Activated CD4-positive, alpha-beta T cell treated with anti-CD3 and anti-CD28 coated beads, Interleukin-2, amount 10 ng/mL, durations not matched to agents 24 days and 14 days (primary cell): ENCODE measurements at regions not wholly inside any gene's neighbourhood (a gene's known extent, or its start where the extent isn't known, plus 50 kb on each side); places are given as distances from the start of the nearest gene placed in this dataset.
"Not testable (repeated sequence)": the region's sequence is repeated elsewhere in the genome, so short reads cannot be mapped to it uniquely, and the experiment has no call there.

Experiments used
- DNase-seq: peaks from one replicate; pipeline ENCODE4 v3.0.0; 2022
- H3K27ac Mint-ChIP-seq: one replicate; pipeline ENCODE4 v1.8.0; 2022; ENCODE audit warnings: mild to moderate bottlenecking, mixed read lengths
- H3K27me3 Mint-ChIP-seq: one replicate; pipeline ENCODE4 v1.8.0; 2022; ENCODE audit warnings: mixed read lengths
- H3K36me3 Mint-ChIP-seq: one replicate; pipeline ENCODE4 v1.8.0; 2022; ENCODE audit warnings: low read depth, mild to moderate bottlenecking, mixed read lengths
- H3K4me1 Mint-ChIP-seq: one replicate; pipeline ENCODE4 v1.8.0; 2021; ENCODE audit warnings: mixed read lengths
- H3K4me3 Mint-ChIP-seq: one replicate; pipeline ENCODE4 v1.8.0; 2022; ENCODE audit warnings: mild to moderate bottlenecking, moderate library complexity, mixed read lengths
- H3K9me3 Mint-ChIP-seq: one replicate; pipeline ENCODE4 v1.8.0; 2021; ENCODE audit warnings: mixed read lengths
- intact Hi-C: fragments of 100-400 bp; cut with micrococcal nuclease; formaldehyde crosslinking; loops from one replicate; pipeline ENCODE4 v1.15.1; 2023

DNA sequence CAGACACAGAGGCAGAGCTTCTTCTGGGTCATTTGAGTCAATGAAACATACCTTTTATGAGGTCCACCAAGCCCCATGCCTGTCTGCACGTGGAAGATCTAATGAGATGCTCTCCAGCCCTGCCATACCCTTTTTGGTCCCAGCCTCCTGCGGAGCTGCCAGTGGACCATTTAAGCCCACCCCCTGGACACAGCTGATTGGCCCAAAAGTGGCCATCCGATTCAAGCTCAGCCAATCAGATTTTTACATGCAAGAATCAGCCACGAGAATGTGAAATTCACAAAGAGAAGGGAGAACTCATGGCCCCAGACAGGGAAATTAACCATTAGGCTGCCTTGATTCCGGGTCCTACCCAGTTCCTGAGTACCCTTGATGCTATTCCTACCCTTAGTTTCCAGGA lies 231.0 kb upstream of the EEF2KMT start:
- H3K27me3 Mint-ChIP-seq: no peaks in the 10 kb centered on the region
- no peak for DNase-seq
- H3K27ac Mint-ChIP-seq: no peak overlapping the region
- H3K4me1 Mint-ChIP-seq: no peaks in the 10 kb centered on the region
- intact Hi-C loops: no loop called here
- H3K4me3 Mint-ChIP-seq: no peak overlapping the region
- peaks cover 3% of the 10 kb centered on the region for H3K9me3 Mint-ChIP-seq
- no peaks in the 10 kb centered on the region for H3K36me3 Mint-ChIP-seq

DNA sequence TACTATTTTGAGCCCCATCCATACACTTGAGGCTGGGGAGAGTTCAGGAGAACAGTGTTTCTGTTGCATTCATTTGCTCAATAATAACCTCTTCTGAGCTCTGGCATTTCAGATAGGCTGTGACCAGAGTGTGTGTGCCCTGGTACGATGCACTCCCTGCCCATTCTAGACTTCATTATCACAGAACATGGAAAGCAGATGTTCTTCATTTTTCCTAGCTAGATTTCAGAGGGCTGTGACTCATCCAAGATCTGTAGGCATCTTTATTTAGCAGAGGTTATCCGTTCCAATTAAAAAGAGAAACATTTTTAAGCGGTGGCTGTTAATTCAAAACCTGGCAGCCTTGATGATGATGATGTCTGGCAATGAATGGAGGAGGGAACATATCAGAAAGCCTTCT lies 228.8 kb upstream of the EEF2KMT start:
- H3K27ac Mint-ChIP-seq: no peak overlapping the region
- no peak overlapping the region for H3K4me3 Mint-ChIP-seq
- DNase-seq: no peak
- H3K27me3 Mint-ChIP-seq: no peaks in the 10 kb centered on the region
- H3K36me3 Mint-ChIP-seq: no peaks in the 10 kb centered on the region
- H3K4me1 Mint-ChIP-seq: no peaks in the 10 kb centered on the region
- peaks cover 3% of the 10 kb centered on the region for H3K9me3 Mint-ChIP-seq
- intact Hi-C loops: no loop called here

DNA sequence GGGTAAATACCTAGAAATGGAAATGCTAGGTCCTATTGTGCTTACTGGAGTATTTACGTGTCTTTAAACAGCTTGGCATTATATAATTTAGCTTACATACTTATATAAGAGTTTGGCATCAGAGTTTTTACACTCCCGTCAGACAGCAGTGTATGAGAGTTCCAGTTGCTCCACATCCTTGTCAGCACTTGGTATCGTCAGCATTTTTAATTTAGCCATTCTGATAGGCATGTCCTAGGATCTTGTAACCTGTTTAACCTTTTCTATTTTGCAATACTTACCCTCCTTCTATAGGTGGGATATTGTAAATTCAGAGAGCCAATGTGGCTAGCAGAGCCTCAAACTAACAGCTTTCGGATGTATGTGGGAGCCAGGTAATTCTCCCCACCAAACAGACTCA lies 228.3 kb upstream of the EEF2KMT start:
- DNase-seq: no peak
- Mint-ChIP-seq H3K27ac (no peak overlapping the region), H3K4me3 (no peak overlapping the region), H3K9me3 (peaks cover 3% of the 10 kb centered on the region), H3K36me3 (no peaks in the 10 kb centered on the region), H3K27me3 (no peaks in the 10 kb centered on the region), H3K4me1 (no peaks in the 10 kb centered on the region)
- intact Hi-C loops: no loop called here

DNA sequence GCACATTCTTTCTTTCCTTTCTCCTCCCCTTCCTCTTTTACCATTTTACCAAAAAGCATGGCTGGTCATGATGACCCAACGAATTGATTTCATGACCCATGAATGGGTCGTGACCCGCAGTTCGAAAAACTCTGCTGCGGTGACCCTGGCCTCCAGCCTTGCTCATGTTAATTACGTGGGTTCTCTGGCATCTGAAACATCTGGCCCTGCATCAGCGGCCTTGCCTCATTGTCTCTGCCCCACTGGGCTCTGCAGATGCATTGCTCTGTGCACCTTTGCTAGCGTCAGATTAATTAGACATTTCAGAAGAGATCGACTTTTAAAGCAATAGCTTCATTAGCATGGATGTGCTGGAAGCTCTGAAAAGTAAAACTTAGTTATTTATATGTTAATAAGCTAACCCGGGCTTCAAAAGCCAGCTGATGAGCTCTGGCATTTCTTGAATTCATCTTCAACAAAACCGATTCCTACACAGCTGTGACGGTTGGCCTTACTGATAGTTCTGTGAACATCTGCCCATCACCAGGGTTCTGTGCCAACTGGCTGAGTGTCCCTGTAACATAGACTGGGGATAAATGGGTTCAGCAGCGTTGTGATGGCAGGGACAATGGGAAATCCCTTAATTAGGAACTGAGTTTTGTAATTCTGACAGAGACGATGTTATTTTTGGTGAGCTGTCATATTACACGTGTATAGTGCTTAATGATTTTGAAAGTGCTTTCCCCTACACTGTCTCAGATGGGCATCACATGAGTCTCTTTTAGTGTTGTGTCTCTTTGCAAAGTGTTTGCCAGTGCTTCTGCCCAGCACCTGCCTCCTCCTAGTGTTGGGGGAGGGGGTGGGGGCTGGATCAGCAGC lies 225.9 kb upstream of the EEF2KMT start:
- Mint-ChIP-seq H3K27me3 (no peaks in the 10 kb centered on the region), H3K27ac (no peak overlapping the region), H3K4me3 (no peak overlapping the region), H3K4me1 (no peaks in the 10 kb centered on the region), H3K36me3 (no peaks in the 10 kb centered on the region), H3K9me3 (no peaks in the 10 kb centered on the region)
- intact Hi-C loops: no loop called here
- DNase-seq: no peak

DNA sequence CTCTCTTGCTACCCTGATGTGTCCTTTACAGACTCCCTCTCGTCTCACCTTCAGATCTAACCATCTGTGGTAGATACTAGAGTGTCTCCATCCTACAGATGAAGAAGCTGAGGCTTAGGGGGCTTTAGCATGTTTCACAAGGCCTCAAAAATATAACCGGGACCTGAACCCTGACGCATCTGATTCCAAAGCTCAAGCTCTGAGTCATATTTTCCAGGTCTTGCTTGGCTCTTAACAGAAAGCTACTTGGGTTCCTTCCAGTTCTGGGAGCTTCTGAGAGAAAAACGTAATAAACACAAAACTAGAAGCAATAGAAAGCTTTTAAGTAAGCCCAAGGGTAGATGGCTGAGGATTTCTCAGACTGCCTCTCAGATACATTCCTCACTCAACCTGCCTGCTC lies 224.3 kb upstream of the EEF2KMT start:
- Mint-ChIP-seq H3K27ac (no peak overlapping the region), H3K4me1 (no peaks in the 10 kb centered on the region), H3K9me3 (no peaks in the 10 kb centered on the region), H3K36me3 (no peaks in the 10 kb centered on the region), H3K4me3 (no peak overlapping the region), H3K27me3 (no peaks in the 10 kb centered on the region)
- DNase-seq: no peak
- intact Hi-C loops: no loop called here

DNA sequence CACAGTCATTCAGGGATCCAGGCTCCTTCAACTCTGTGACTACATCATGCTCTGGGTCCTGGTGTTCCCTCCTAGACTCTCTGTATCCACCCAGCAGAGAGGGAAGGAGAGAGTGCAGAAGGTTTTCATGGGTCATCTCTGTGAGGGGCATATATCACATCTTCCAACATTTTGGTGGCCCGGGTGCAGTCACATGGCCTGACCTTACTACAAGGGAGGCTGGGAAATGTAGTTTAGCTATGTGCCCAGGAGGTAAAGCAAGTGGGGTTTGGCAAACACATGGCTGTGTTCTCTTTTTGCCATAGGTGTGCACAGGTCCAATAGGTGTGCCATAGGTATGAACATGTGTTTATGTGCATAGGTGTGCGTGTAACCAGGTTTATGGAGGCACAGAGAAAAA lies 222.2 kb upstream of the EEF2KMT start:
- no peaks in the 10 kb centered on the region for H3K27me3 Mint-ChIP-seq
- no peak overlapping the region for H3K27ac Mint-ChIP-seq
- no peaks in the 10 kb centered on the region for H3K4me1 Mint-ChIP-seq
- H3K4me3 Mint-ChIP-seq: no peak overlapping the region
- intact Hi-C loops: no loop called here
- no peaks in the 10 kb centered on the region for H3K9me3 Mint-ChIP-seq
- H3K36me3 Mint-ChIP-seq: no peaks in the 10 kb centered on the region
- DNase-seq: no peak

DNA sequence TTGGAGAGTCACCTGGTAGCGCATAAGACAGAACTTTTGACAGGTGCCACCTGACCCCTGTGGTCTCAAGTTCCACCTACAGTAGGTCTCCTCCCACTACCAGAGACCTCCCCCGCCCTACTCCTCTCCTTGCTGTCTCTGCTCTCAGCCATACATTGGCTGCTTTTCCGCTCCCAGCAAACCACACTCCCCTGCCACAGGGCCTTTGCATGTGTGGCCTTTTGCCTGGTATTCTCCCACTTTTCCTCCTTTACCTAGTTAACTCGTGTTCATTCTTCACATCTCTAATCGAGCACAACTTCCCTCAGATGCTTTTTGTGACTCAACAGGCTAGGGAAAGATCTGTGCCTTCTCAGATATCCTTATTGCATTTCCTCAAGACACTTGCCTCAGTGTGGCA lies 218.3 kb upstream of the EEF2KMT start:
- Mint-ChIP-seq H3K4me1 (no peaks in the 10 kb centered on the region), H3K36me3 (no peaks in the 10 kb centered on the region), H3K27ac (no peak overlapping the region), H3K9me3 (no peaks in the 10 kb centered on the region), H3K27me3 (no peaks in the 10 kb centered on the region), H3K4me3 (no peak overlapping the region)
- intact Hi-C loops: no loop called here
- DNase-seq: no peak

DNA sequence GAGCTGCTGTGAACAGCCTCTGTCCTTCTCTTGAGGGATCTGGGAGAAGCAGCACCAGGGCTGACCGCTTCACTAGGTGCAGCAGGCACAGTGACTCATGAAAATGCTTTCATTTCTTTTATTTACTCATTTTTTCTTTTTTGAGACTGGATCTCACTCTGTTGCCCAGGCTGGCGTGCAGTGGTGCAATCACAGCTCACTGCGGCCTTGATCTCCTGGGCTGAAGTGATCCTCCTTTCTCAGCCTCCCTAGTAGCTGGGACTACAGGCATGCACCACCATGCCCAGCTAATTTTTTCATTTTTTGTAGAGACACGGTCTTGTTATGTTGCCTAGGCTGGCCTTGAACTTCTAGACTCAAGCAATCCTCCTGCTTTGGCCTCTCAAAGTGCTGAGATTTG lies 216.8 kb upstream of the EEF2KMT start:
- no peak for DNase-seq
- no peaks in the 10 kb centered on the region for H3K36me3 Mint-ChIP-seq
- no peaks in the 10 kb centered on the region for H3K9me3 Mint-ChIP-seq
- H3K27me3 Mint-ChIP-seq: no peaks in the 10 kb centered on the region
- H3K4me3 Mint-ChIP-seq: no peak overlapping the region
- intact Hi-C loops: no loop called here
- H3K27ac Mint-ChIP-seq: no peak overlapping the region
- H3K4me1 Mint-ChIP-seq: no peaks in the 10 kb centered on the region

DNA sequence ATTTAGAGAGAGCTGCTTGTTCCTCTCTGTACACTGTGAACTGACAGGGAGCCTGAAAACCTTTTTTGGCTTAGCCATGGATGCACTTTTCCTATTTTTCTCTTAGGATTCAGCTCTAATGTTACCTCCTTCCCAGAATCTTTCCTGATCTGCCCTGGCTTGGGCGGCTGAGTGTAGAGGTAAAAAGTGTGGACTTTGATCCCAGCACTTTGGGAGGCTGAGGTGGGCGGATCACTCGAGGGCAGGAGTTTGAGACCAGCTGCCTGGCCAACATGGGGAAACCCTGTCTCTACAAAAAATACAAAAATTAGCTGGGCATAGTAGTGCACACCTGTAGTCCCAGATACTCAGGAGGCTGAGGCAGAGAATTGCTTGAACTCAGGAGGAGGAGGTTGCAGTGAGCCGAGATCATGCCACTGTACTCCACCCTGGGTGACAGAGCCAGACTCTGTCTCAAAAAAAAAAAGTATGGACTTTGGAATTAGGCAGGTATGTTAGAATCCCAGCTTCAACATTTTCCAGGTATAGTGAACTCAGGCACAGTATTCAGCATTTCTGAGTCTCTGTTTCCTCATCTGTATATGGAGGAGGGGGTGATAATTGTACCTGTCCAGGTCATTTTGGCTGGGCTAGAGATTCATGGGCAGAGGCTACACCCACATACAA lies 212.5 kb upstream of the EEF2KMT start:
- no peak for DNase-seq
- Mint-ChIP-seq H3K27me3 (no peaks in the 10 kb centered on the region), H3K27ac (no peak overlapping the region), H3K4me3 (no peak overlapping the region), H3K4me1 (no peaks in the 10 kb centered on the region), H3K36me3 (no peaks in the 10 kb centered on the region), H3K9me3 (no peaks in the 10 kb centered on the region)
- intact Hi-C loops: no loop called here

DNA sequence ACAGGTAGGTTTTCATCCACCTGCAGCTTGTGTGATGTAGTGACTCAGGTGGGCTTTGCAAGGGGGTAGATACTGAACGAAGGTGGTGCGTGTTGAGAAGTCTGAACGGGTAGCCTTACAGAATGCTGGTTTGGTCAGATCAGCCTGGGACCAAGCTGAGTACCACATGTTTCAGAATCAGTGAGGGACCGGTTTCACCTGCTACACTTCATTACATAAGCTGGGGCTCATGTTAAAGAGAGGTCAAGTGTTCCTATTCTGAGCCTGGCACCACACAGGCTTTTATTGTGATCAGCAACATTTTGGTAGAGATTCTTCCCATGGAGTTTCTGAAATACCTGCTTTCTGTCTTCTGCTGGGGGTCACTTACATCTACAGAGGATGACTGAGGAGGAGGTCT lies 207.4 kb upstream of the EEF2KMT start:
- H3K4me3 Mint-ChIP-seq: no peak overlapping the region
- no peaks in the 10 kb centered on the region for H3K9me3 Mint-ChIP-seq
- H3K4me1 Mint-ChIP-seq: no peaks in the 10 kb centered on the region
- no peaks in the 10 kb centered on the region for H3K27me3 Mint-ChIP-seq
- DNase-seq: no peak
- no peak overlapping the region for H3K27ac Mint-ChIP-seq
- H3K36me3 Mint-ChIP-seq: no peaks in the 10 kb centered on the region
- intact Hi-C loops: no loop called here

DNA sequence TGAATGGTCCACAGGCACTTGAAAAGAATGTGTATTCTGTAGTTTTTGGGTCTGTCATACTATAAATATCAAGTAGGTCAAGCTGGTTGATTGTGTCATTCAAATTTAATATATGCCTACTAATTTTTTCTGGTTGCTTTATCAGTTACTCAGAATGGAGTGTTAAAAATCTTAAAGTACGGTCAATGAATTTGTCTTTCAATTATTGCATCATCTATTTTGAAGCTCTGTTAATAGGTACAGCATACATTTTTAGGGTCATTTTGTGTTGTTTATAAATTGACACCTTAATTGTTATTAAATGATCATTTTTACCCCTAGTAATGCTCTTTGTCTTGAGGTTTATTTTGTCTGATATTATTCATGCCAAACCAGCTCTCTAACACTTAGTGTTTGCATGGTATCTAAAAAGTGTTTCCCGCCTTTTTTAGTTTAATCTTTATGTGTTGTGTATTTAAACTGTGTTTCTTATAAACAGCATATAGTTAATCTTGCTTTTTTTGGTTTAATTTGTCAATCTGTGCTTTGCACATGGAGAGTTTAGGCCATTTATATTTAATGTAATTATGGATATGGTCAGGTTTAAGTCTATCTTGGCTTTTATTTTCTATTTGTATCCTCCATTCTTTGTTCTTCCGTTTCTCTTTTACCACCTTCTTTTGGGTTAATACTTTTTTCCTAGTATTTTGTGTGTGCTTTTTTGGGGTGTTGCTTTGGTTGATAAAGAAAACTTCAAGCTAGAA lies 204.9 kb upstream of the EEF2KMT start:
- H3K4me1 Mint-ChIP-seq: no peaks in the 10 kb centered on the region
- no peaks in the 10 kb centered on the region for H3K9me3 Mint-ChIP-seq
- no peaks in the 10 kb centered on the region for H3K36me3 Mint-ChIP-seq
- H3K27me3 Mint-ChIP-seq: no peaks in the 10 kb centered on the region
- DNase-seq: no peak
- H3K27ac Mint-ChIP-seq: no peak overlapping the region
- H3K4me3 Mint-ChIP-seq: no peak overlapping the region
- intact Hi-C loops: no loop called here

DNA sequence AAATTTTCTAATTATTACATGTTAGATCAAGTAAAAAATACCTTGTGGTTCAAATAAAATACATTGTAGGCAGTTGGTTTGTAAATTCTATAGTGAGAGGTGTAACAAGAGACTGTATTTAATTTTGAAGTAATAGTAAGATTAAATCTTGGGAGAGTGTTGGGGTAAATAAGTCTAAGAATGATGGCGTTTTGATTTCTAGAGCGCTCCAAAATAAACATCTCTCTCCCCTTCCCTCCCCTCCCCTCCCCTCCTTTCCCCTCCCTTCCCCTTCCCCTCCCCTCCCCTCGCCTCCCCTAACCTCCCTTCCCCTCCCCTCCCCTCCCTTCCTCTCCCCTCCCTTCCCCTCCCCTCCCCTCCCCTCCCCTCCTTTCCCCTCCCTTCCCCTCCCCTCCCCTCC lies 200.6 kb upstream of the EEF2KMT start:
- intact Hi-C loops: no loop called here
- H3K36me3 Mint-ChIP-seq: no peaks in the 10 kb centered on the region
- no peaks in the 10 kb centered on the region for H3K27me3 Mint-ChIP-seq

DNA sequence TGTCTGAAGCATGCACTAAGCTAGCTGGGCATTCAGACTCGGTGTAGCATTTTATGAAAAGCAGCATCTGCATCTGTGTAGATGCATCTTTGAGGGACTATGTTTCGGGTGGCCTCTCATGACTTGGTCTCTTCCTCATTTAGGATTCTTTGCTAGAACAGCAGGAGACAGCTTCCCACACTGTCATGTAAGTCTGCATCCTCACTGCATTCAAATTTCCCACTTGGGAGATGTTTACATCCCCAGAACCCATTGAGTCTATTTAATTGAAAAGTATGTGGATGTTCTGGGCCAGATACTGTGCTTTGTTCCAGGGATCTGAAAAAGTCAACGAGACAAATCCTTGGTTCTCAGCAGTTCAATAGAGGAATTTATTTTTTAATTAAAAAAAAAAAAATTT lies 198.6 kb upstream of the EEF2KMT start:
- Mint-ChIP-seq H3K9me3 (no peaks in the 10 kb centered on the region), H3K4me1 (no peaks in the 10 kb centered on the region), H3K27me3 (no peaks in the 10 kb centered on the region), H3K27ac (no peak overlapping the region), H3K36me3 (no peaks in the 10 kb centered on the region), H3K4me3 (no peak overlapping the region)
- intact Hi-C loops: no loop called here
- DNase-seq: no peak

More for the DNA sequence above, 200.6 kb upstream of the EEF2KMT start:
- Mint-ChIP-seq H3K27ac (no peak overlapping the region), H3K4me3 (no peak overlapping the region), H3K4me1 (no peaks in the 10 kb centered on the region), H3K9me3 (no peaks in the 10 kb centered on the region)
- no peak for DNase-seq

DNA sequence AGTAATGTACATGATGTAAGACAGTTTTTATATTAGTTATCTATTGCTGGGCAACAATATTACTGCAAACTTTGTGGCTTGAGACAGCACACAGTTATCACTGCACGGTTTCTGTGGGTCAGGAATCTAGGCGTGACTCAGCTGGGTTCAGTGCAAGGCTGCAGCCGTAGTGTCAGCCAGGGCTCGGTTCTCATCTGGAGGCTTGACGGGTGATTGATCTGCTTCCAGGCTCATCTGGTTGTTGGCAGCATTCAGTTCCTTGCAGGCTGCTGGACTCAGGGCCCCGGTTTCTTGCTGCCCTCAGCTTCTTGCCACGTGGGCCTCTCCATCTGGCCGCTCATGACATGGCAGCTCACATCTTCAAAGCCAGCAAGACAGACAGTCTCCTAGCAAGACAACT lies 197.7 kb upstream of the EEF2KMT start:
- H3K4me3 Mint-ChIP-seq, H3K4me1 Mint-ChIP-seq, H3K9me3 Mint-ChIP-seq, H3K27ac Mint-ChIP-seq, H3K27me3 Mint-ChIP-seq, H3K36me3 Mint-ChIP-seq, intact Hi-C loops, DNase-seq: not testable (repeated sequence)
